Ascending aorta (tissue), 2 donors: ENCODE measurements at regions not wholly inside any gene's neighbourhood (a gene's known extent, or its start where the extent isn't known, plus 50 kb on each side); places are given as distances from the start of the nearest gene placed in this dataset.

Experiments
- DNase-seq, 2 donors: peaks; one replicate each; pipeline ENCODE4 v3.0.0-alpha.2; 2019; ENCODE audit warnings: low spot score in 2 of 2
- H3K27ac ChIP-seq, 2 donors: fragments of 200-600 bp; sonication (generic); one replicate each; pipeline ENCODE4 v1.5.1; 2016 to 2017; ENCODE audit warnings: mild to moderate bottlenecking in 1 of 2
- H3K27me3 ChIP-seq: fragments of 200-600 bp; sonication (generic); one replicate; pipeline ENCODE4 v1.5.1; 2017
- H3K36me3 ChIP-seq, 2 donors: fragments of 200-600 bp; sonication (generic); one replicate each; pipeline ENCODE4 v1.5.1; 2016
- H3K4me1 ChIP-seq, 2 donors: fragments of 200-600 bp; sonication (generic); one replicate each; pipeline ENCODE4 v1.5.1; 2016 to 2017; ENCODE audit warnings: mild to moderate bottlenecking in 1 of 2
- H3K4me3 ChIP-seq, 2 donors: fragments of 200-600 bp; sonication (generic); one replicate each; pipeline ENCODE4 v1.5.1; 2016 to 2017; ENCODE audit warnings: mild to moderate bottlenecking in 1 of 2
- H3K9me3 ChIP-seq, 2 donors: fragments of 200-600 bp; sonication (generic); one replicate each; pipeline ENCODE4 v1.5.1; 2016
- CTCF ChIP-seq, 3 experiments: fragments of 200-600 bp in 2 of 3; fragments of 450-650 bp in 1 of 3; sonication (generic) in 2 of 3; IDR thresholded peaks; one replicate each; pipeline ENCODE4 v1.5.1; 2016 to 2019; ENCODE audit warnings: antibody characterized with exemption in 3 of 3, mild to moderate bottlenecking in 1 of 3, moderate library complexity in 1 of 3
- intact Hi-C: fragments of 100-400 bp; cut with DNase I; formaldehyde crosslinking; loops from one replicate; pipeline ENCODE4 v1.15.1; 2023

GRCh38 chr13:65856431-65856830 is 1373.7 kb downstream of the PCDH9 start:
- intact Hi-C loops = no loop called here
- no peak for TF ChIP-seq CTCF (IDR thresholded peaks at IDR 0.05)
- H3K4me3 ChIP-seq = no peak overlapping the region
- no peaks in the 10 kb centered on the region for H3K9me3 ChIP-seq
- no peak for DNase-seq
- H3K27ac ChIP-seq = no peak overlapping the region
- H3K27me3 ChIP-seq = no peaks in the 10 kb centered on the region
- no peaks in the 10 kb centered on the region for H3K4me1 ChIP-seq
- no peaks in the 10 kb centered on the region for H3K36me3 ChIP-seq

GRCh38 chr13:65855242-65855805 is 1374.8 kb downstream of the PCDH9 start:
- Histone ChIP-seq H3K4me3 (no peak overlapping the region), H3K27me3 (no peaks in the 10 kb centered on the region), H3K4me1 (no peaks in the 10 kb centered on the region), H3K36me3 (no peaks in the 10 kb centered on the region), H3K27ac (no peak overlapping the region), H3K9me3 (no peaks in the 10 kb centered on the region)
- no peak for DNase-seq
- intact Hi-C loops = no loop called here
- no peak for TF ChIP-seq CTCF (IDR thresholded peaks at IDR 0.05)

GRCh38 chr13:65854431-65854830 is 1375.7 kb downstream of the PCDH9 start:
- no peak overlapping the region for H3K27ac ChIP-seq
- intact Hi-C loops = no loop called here
- TF ChIP-seq CTCF (IDR thresholded peaks at IDR 0.05) = no peak

GRCh38 chr13:65844266-65844841 is 1385.8 kb downstream of the PCDH9 start:
- no peak for TF ChIP-seq CTCF (IDR thresholded peaks at IDR 0.05)
- Histone ChIP-seq H3K9me3 (no peaks in the 10 kb centered on the region), H3K27ac (no peak overlapping the region), H3K4me3 (no peak overlapping the region), H3K4me1 (no peaks in the 10 kb centered on the region), H3K36me3 (no peaks in the 10 kb centered on the region), H3K27me3 (no peaks in the 10 kb centered on the region)
- intact Hi-C loops = no loop called here
- DNase-seq = no peak

More at GRCh38 chr13:65854431-65854830, 1375.7 kb downstream of the PCDH9 start:
- H3K27me3 ChIP-seq = no peaks in the 10 kb centered on the region
- H3K36me3 ChIP-seq = no peaks in the 10 kb centered on the region
- no peaks in the 10 kb centered on the region for H3K9me3 ChIP-seq
- no peak overlapping the region for H3K4me3 ChIP-seq
- DNase-seq = no peak
- no peaks in the 10 kb centered on the region for H3K4me1 ChIP-seq

- intact Hi-C loops = no loop called here
- no peak for TF ChIP-seq CTCF (IDR thresholded peaks at IDR 0.05)
- no peak for DNase-seq
- Histone ChIP-seq H3K27ac (no peak overlapping the region), H3K36me3 (no peaks in the 10 kb centered on the region), H3K27me3 (no peaks in the 10 kb centered on the region), H3K4me3 (no peak overlapping the region), H3K4me1 (no peaks in the 10 kb centered on the region), H3K9me3 (no peaks in the 10 kb centered on the region)
Measured at GRCh38 chr13:65843314-65843731, 1386.8 kb downstream of the PCDH9 start.
